ENCODE measurements at regions not wholly inside any gene's neighbourhood (a gene's known extent, or its start where the extent isn't known, plus 50 kb on each side); places are given as distances from the start of the nearest gene placed in this dataset.

DNA sequence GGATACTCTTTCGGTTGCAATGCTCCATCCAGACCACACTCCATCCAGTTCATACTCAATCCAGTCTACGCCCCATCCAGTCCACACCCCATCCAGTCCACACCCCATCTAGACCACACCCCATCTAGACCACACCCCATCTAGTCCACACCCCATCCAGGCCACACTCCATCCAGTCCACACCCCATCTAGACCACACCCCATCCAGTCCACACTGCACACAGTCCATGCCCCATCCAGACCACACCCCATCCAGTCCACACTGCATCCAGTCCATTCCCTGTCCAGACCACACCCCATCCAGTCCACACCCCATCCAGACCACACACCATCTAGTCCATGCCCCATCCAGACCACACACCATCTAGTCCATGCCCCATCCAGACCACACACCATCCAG, 116.0 kb upstream of the RTL1 start (continued):
- TF ChIP-seq, protein P1, sequence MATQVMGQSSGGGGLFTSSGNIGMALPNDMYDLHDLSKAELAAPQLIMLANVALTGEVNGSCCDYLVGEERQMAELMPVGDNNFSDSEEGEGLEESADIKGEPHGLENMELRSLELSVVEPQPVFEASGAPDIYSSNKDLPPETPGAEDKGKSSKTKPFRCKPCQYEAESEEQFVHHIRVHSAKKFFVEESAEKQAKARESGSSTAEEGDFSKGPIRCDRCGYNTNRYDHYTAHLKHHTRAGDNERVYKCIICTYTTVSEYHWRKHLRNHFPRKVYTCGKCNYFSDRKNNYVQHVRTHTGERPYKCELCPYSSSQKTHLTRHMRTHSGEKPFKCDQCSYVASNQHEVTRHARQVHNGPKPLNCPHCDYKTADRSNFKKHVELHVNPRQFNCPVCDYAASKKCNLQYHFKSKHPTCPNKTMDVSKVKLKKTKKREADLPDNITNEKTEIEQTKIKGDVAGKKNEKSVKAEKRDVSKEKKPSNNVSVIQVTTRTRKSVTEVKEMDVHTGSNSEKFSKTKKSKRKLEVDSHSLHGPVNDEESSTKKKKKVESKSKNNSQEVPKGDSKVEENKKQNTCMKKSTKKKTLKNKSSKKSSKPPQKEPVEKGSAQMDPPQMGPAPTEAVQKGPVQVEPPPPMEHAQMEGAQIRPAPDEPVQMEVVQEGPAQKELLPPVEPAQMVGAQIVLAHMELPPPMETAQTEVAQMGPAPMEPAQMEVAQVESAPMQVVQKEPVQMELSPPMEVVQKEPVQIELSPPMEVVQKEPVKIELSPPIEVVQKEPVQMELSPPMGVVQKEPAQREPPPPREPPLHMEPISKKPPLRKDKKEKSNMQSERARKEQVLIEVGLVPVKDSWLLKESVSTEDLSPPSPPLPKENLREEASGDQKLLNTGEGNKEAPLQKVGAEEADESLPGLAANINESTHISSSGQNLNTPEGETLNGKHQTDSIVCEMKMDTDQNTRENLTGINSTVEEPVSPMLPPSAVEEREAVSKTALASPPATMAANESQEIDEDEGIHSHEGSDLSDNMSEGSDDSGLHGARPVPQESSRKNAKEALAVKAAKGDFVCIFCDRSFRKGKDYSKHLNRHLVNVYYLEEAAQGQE (IDR thresholded peaks at IDR 0.05; ENCODE audit: low read depth): no peak
- TF ChIP-seq EGR1 (IDR thresholded peaks at IDR 0.05; ENCODE audit: low read depth): no peak
- TF ChIP-seq SRF (IDR thresholded peaks at IDR 0.05; ENCODE audit: low read depth): no peak
- TF ChIP-seq EZH2 (IDR thresholded peaks at IDR 0.05): no peak
- TF ChIP-seq FOSL1 (IDR thresholded peaks at IDR 0.05; ENCODE audit: low read depth): no peak
- TF ChIP-seq, protein P2, sequence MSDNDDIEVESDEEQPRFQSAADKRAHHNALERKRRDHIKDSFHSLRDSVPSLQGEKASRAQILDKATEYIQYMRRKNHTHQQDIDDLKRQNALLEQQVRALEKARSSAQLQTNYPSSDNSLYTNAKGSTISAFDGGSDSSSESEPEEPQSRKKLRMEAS (IDR thresholded peaks at IDR 0.05): no peak

DNA sequence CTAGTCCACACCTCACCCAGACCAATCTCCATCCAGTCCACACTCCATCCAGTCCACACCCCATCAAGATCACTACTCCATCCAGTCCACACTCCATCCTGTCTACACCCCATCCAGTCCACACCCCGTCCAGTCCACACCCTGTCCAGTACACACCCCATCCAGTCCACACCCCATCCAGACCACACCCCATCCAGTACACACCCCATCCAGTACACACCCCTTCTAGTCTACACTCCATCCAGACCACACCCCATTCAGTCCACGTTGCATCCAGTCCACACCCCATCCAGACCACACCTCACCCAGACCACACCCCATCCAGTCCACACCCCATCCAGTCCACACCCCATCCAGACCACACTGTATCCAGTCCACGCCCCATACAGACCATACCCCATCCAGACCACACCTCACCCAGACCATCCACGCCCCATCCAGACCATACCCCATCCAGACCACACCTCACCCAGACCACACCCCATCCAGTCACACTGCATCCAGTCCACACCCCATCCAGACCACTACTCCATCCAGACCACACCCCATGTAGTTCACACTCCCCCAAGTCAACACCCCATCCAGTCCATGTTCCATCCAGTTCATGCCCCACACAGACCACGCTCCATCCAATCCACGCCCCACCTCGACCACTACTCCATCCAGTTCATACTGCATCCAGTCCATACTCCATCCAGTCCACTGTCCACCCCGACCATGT, 116.6 kb upstream of the RTL1 start:
- Histone ChIP-seq H3K79me2 (ENCODE audit: insufficient read depth, low read length) (no peaks in the 10 kb centered on the region), H3K36me3 (ENCODE audit: control insufficient read depth in 1 of 2, insufficient read depth in 2 of 2, low read length in 2 of 2) (no peaks in the 10 kb centered on the region), H3K9me3 (ENCODE audit: control insufficient read depth in 1 of 2, insufficient read depth in 1 of 2, low read depth in 1 of 2, low read length in 2 of 2) (no peaks in the 10 kb centered on the region), H2AFZ (ENCODE audit: low read depth, low read length, poor library complexity, severe bottlenecking) (no peak overlapping the region), H3K9me2 (ENCODE audit: insufficient read depth) (no peaks in the 10 kb centered on the region), H3K4me2 (ENCODE audit: low read length) (no peak overlapping the region), H3K9ac (ENCODE audit: low read length) (no peak overlapping the region), H3K27me3 (ENCODE audit: insufficient read depth, low read length) (no peaks in the 10 kb centered on the region), H3K4me1 (ENCODE audit: control insufficient read depth in 1 of 2, insufficient read depth in 2 of 2, low read length in 2 of 2) (no peaks in the 10 kb centered on the region), H3K27ac (ENCODE audit: low read depth, low read length) (no peak overlapping the region), H4K20me1 (ENCODE audit: insufficient read depth) (no peaks in the 10 kb centered on the region), H3K4me3 (replicated peaks in 1 of 2; ENCODE audit: low read depth in 1 of 2, low read length in 2 of 2) (no peak overlapping the region)
- DNase-seq (ENCODE audit: low read depth, low spot score) (no peak), ATAC-seq (no peak)
- intact Hi-C loops (cut with micrococcal nuclease): no loop called here
- ChIA-PET CTCF (no interaction called here), POLR2A (no interaction called here), RAD21 (ENCODE audit: low non-redundant PET in 1 of 2, low total read pairs in 2 of 2, uncharacterized antibody in 2 of 2, unreplicated experiment in 2 of 2) (no interaction called here)
- BruUV-seq (replicated peaks): no TSS peak
- TF ChIP-seq, protein P3, sequence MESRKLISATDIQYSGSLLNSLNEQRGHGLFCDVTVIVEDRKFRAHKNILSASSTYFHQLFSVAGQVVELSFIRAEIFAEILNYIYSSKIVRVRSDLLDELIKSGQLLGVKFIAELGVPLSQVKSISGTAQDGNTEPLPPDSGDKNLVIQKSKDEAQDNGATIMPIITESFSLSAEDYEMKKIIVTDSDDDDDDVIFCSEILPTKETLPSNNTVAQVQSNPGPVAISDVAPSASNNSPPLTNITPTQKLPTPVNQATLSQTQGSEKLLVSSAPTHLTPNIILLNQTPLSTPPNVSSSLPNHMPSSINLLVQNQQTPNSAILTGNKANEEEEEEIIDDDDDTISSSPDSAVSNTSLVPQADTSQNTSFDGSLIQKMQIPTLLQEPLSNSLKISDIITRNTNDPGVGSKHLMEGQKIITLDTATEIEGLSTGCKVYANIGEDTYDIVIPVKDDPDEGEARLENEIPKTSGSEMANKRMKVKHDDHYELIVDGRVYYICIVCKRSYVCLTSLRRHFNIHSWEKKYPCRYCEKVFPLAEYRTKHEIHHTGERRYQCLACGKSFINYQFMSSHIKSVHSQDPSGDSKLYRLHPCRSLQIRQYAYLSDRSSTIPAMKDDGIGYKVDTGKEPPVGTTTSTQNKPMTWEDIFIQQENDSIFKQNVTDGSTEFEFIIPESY (IDR thresholded peaks at IDR 0.05; ENCODE audit: extremely low read depth, insufficient replicate concordance, low read length): no peak
- TF ChIP-seq FOSL1 (IDR thresholded peaks at IDR 0.05; ENCODE audit: low read depth) (no peak), CBX3 (IDR thresholded peaks at IDR 0.05; ENCODE audit: low read depth) (no peak)
- TF ChIP-seq, protein P4, sequence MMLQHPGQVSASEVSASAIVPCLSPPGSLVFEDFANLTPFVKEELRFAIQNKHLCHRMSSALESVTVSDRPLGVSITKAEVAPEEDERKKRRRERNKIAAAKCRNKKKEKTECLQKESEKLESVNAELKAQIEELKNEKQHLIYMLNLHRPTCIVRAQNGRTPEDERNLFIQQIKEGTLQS (IDR thresholded peaks at IDR 0.05): no peak
